NCI-H1092 treated with DMSO at 0.1 percent for 48 hours (cell line): ENCODE measurements at regions not wholly inside any gene's neighbourhood (a gene's known extent, or its start where the extent isn't known, plus 50 kb on each side); places are given as distances from the start of the nearest gene placed in this dataset.

Experiments
- DNase-seq: peaks from one replicate; lab custom pipeline; 2025; lab: John Stamatoyannopoulos, UW

GRCh38 chr18:68525091-68525490 lies 189.8 kb downstream of the TMX3 start:
- DNase-seq, result no peak

- no peak for DNase-seq
These were observed 194.4 kb downstream of the TMX3 start for GRCh38 chr18:68520406-68521075.

GRCh38 chr18:68519336-68519735 lies 195.6 kb downstream of the TMX3 start:
- DNase-seq, result no peak

GRCh38 chr18:68509902-68510301 lies 205.0 kb downstream of the TMX3 start:
- no peak for DNase-seq

DNA sequence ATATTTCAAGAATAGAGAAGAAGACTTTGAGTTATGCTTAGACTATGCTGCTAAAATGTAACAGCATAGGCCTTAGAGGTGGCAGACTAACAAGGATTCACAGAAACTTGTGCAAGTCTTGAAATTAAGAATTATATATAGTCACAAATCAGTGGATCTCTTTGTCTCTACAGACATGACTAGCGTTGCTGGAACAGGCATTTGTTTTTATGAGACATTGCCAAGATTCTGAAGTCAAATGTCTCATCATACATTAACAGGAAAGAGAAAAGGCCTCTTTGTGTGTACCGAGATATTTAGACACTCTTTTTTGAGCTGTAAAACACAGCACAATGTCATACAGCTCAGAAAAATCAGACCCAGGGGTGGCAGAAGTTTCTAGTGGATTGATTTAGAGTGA lies 207.1 kb downstream of the TMX3 start:
- no peak for DNase-seq

GRCh38 chr18:68505178-68505574 lies 209.7 kb downstream of the TMX3 start:
- no peak for DNase-seq

GRCh38 chr18:68504441-68505177 lies 210.3 kb downstream of the TMX3 start:
- no peak for DNase-seq

- no peak for DNase-seq
These were observed 214.4 kb downstream of the TMX3 start for GRCh38 chr18:68500556-68500955.

- DNase-seq, result no peak
These were observed 215.8 kb downstream of the TMX3 start for GRCh38 chr18:68499141-68499540.

DNA sequence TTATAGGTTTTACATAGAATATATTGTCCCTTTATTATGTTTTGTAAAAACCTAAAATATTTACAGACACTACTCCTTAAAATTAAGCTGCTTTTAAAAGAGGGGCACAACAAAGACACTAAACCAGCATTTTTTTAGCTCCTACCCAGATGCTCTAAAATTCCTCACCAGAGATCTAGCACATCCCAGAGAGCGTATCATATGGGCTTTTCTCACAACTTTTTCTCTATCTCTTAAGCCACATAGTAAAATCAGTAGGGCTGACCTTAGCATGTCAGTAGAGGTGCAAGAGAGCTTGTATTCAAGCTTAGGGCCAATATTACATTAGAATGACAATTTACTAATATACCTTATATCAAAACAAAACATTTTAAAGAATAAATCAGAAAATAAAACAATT lies 216.3 kb downstream of the TMX3 start:
- no peak for DNase-seq

GRCh38 chr18:68498185-68498584 lies 216.7 kb downstream of the TMX3 start:
- DNase-seq, result no peak

DNA sequence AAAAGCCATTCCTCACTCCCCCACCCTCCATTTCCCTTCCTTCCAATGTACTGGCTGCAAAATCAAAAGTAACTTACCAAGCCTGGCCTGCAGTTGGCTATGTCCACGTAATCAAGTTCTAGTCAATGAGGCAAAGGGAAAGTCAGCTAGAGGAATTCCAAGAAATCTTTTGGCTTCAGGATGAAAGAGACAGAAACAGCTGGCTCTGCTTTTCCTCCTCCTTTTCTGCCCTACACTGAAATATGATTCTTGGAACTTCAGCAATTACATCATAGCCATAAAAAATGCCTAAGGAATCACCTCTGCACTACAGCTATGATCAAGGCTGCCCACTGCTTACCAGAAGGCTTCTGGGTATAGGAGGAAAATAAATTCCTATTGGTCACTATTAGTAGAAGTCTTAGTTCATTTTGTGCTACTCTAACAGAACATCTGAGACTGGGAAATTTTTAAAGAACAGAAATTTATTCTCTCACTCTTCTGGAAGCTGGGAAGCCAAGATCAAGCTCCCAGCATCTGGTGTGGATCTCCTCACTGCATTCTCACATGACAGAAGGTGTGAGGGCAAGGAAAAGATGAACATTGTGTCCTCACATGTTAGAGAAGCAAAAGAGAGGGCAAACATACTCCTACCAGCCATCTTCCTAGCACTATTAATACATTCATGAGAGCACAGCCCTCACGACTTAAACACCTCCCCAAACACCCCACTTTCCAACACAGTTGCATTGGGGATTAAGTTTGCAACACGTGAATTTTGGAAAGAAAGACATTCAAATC lies 219.9 kb downstream of the TMX3 start:
- DNase-seq, result no peak

DNA sequence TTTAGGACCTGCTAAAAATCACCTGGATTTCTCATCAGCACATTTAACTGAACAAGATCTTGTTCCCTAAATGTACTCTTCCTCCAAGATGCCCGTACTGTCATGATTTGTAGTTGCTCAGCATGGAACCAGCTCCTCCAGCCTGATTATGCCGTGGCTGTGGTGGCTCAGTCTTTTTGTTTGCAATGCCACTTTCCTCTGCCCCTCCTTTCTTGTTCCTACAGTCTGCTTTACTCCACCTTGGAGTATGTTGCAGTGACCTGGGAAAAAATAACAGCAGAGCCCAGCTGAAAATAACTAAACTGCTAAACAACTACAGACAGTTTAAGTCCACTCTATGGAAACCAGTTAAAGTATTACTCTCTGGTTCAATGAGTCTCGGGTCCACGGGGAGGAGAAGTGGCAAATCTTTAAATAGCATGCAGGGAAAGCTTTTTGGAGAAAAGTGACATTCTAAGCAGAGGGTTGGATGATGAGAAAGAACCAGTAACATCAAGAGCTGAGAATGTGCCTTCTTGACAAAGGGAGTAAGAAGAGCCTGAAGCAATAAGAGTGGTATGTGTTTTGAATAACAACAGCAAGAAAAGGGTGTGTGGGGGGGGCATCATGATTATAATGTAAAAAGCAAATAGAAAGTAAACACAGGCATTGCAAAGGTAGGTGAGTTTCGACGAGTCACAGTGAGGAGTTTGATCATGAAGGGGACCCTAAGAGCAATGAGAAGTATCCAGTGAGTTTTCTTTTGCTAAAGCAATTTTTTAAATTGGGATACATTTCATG lies 225.7 kb downstream of the TMX3 start:
- no peak for DNase-seq

DNA sequence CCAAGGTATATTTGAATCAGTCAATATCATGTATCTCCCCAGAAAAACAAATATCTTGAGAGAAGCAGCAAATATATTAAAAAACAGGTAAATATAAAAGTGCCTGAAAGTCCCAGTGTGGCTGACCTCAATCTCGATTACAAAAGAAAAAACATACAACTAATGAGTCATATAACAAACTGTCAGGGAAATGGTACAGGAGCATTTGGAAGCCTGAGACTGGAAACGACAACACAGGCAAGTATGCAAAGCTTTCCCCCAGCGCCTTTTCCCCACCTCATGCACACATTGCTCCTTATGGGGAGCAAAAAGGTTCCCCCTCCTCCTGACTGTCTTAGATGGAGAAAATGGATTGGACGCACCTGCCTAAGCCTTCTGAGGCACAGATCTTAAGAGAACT lies 230.7 kb downstream of the TMX3 start:
- DNase-seq, result no peak

DNA sequence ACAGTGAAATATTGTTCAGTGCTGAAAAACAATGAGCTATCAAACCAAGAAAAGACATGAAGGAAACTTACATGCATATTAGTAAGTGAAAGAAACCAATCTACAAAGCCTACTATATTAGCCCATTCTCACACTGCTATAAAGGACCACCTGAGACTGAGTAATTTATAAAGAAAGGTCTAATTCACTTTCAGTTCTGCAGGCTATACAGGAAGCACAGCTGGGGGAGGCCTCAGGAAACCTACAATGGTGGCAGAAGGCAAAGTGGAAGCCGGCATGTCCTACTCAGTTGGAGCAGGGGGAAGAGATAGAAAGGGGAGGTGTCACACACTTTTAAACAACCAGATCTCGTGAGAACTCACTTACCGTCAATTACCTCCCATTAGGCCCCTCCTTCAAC lies 232.1 kb downstream of the TMX3 start:
- DNase-seq, result no peak

- DNase-seq, result no peak
These were observed 234.7 kb downstream of the TMX3 start for GRCh38 chr18:68480196-68480595.

- no peak for DNase-seq
These were observed 236.7 kb downstream of the TMX3 start for GRCh38 chr18:68478246-68478645.

GRCh38 chr18:68475883-68476282 lies 239.0 kb downstream of the TMX3 start:
- DNase-seq, result no peak

GRCh38 chr18:68472701-68473295 lies 242.1 kb downstream of the TMX3 start:
- DNase-seq, result no peak

DNA sequence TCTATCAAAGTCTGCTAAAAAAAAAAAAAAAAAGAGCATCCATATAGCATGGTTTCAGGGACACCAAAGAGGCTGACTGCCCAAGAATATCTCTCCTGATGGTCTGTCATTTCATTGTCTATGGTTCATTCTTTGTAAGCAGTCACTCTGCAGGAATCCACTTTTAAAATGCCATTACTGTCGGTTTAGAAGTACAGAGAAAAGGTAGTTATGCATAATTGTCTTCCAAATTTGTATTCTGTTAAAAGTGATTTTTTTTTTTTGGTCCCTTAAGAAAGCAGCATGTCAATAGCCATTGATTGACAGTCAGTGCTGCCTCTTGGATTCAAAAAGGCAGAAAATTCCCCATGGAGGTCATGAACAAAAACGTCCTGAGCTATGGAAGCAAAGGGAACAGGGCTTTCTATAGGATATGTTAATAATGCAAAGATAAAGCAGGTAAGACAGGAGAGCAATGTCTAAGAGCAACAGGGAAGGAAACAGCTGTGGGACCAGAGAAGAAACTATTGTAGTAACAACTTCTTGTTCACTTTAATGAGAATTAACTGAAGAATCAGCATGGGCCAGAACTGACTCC lies 245.8 kb downstream of the TMX3 start:
- no peak for DNase-seq

- DNase-seq, result no peak
These were observed 247.0 kb downstream of the TMX3 start for GRCh38 chr18:68467957-68468356.

DNA sequence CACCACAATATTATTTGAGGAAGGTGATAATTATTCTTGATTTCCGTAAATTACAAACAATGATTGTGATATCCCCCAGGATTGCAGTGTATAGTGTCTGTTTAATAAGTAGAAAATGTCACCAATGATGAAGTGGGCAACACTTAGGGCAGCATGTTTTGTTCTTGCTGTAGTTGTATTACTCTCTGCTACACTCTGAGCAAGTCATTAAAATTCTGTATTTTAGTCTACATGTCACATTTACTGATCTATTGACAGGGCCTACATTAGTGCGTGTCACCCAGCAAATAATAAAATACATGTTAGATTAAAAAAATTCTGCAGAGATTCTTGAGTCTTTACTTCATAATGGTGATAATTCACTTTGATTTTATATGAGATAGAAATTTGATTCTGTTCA lies 247.6 kb downstream of the TMX3 start:
- DNase-seq, result no peak
